ENCODE measurements at regions not wholly inside any gene's neighbourhood (a gene's known extent, or its start where the extent isn't known, plus 50 kb on each side); places are given as distances from the start of the nearest gene placed in this dataset.
A peak's percentile ranks its signal among the peaks of the same experiment; 100 is the strongest.

GRCh38 chr10:128390596-128390995 is 264.4 kb upstream of the MKI67 start:
- Histone ChIP-seq H3K79me1 (ENCODE audit: low read depth, low read length) (no peaks in the 10 kb centered on the region), H3K4ac (ENCODE audit: low read length) (no peak overlapping the region), H3K18ac (ENCODE audit: low read length) (no peak overlapping the region), H2AK5ac (ENCODE audit: low read depth, low read length) (no peak overlapping the region), H4K91ac (ENCODE audit: low read depth, low read length, poor library complexity) (no peak overlapping the region), H3K9ac (ENCODE audit: low read depth, low read length, poor library complexity) (no peak overlapping the region), H3K4me3 (ENCODE audit: low read length in 2 of 2) (no peak overlapping the region), H4K8ac (ENCODE audit: low read depth, low read length) (no peak overlapping the region), H2BK12ac (ENCODE audit: low read length) (no peak overlapping the region), H3K4me2 (ENCODE audit: insufficient read depth, low read length, poor library complexity, severe bottlenecking) (no peak overlapping the region), H2AFZ (ENCODE audit: low read length) (no peak overlapping the region), H3K4me1 (ENCODE audit: control insufficient read depth in 2 of 2, insufficient read depth in 1 of 2, low read depth in 1 of 2, low read length in 2 of 2) (no peaks in the 10 kb centered on the region), H2BK120ac (ENCODE audit: low read depth, low read length) (no peak overlapping the region), H2BK5ac (ENCODE audit: low read length) (no peak overlapping the region), H3K27ac (replicated peaks; ENCODE audit: low read length) (no peak overlapping the region), H3K9me3 (replicated peaks in 1 of 2; ENCODE audit: control insufficient read depth in 2 of 2, insufficient read depth in 1 of 2, low read depth in 1 of 2, low read length in 2 of 2) (no peaks in the 10 kb centered on the region), H3K14ac (ENCODE audit: low read length) (no peak overlapping the region), H2BK15ac (ENCODE audit: low read length) (no peak overlapping the region), H3K27me3 (ENCODE audit: control insufficient read depth in 3 of 3, insufficient read depth in 3 of 3, low read depth in 1 of 3, low read length in 3 of 3) (no peaks in the 10 kb centered on the region), H3K36me3 (replicated peaks in 1 of 2; ENCODE audit: control insufficient read depth in 2 of 2, insufficient read depth in 2 of 2, low read length in 2 of 2) (no peaks in the 10 kb centered on the region), H3K23ac (ENCODE audit: low read depth, low read length, poor library complexity) (no peak overlapping the region)
- WGBS, 2 donors (ENCODE audit: extremely low coverage in 2 of 2, insufficient read length in 2 of 2, insufficient replicate concordance in 1 of 2), result no CpG with 5 or more reads among the region's 5 CpGs
- DNase-seq (ENCODE audit: low spot score), result no peak

- no peak for DNase-seq (ENCODE audit: low spot score)
Observed at GRCh38 chr10:128393546-128393945, 267.3 kb upstream of the MKI67 start.

GRCh38 chr10:128398118-128398517 is 271.9 kb upstream of the MKI67 start:
- Histone ChIP-seq H2BK15ac (ENCODE audit: low read length) (no peak overlapping the region), H3K79me1 (ENCODE audit: low read depth, low read length) (no peaks in the 10 kb centered on the region), H3K23ac (ENCODE audit: low read depth, low read length, poor library complexity) (no peak overlapping the region), H4K91ac (ENCODE audit: low read depth, low read length, poor library complexity) (no peak overlapping the region), H2BK12ac (ENCODE audit: low read length) (no peak overlapping the region), H2AFZ (ENCODE audit: low read length) (no peak overlapping the region), H3K4me2 (ENCODE audit: insufficient read depth, low read length, poor library complexity, severe bottlenecking) (no peak overlapping the region), H3K36me3 (replicated peaks in 1 of 2; ENCODE audit: control insufficient read depth in 2 of 2, insufficient read depth in 2 of 2, low read length in 2 of 2) (no peaks in the 10 kb centered on the region), H3K9ac (ENCODE audit: low read depth, low read length, poor library complexity) (no peak overlapping the region), H3K27me3 (ENCODE audit: control insufficient read depth in 3 of 3, insufficient read depth in 3 of 3, low read depth in 1 of 3, low read length in 3 of 3) (peaks cover 0 to 2% (median 0%) of the 10 kb centered on the region in 3 experiments), H3K14ac (ENCODE audit: low read length) (no peak overlapping the region), H3K18ac (ENCODE audit: low read length) (no peak overlapping the region), H3K27ac (replicated peaks; ENCODE audit: low read length) (no peak overlapping the region), H3K9me3 (replicated peaks in 1 of 2; ENCODE audit: control insufficient read depth in 2 of 2, insufficient read depth in 1 of 2, low read depth in 1 of 2, low read length in 2 of 2) (peaks cover 0 to 7% of the 10 kb centered on the region in 2 donors), H2BK120ac (ENCODE audit: low read depth, low read length) (no peak overlapping the region), H2AK5ac (ENCODE audit: low read depth, low read length) (no peak overlapping the region), H4K8ac (ENCODE audit: low read depth, low read length) (no peak overlapping the region), H2BK5ac (ENCODE audit: low read length) (no peak overlapping the region), H3K4me1 (ENCODE audit: control insufficient read depth in 2 of 2, insufficient read depth in 1 of 2, low read depth in 1 of 2, low read length in 2 of 2) (no peaks in the 10 kb centered on the region), H3K4me3 (ENCODE audit: low read length in 2 of 2) (no peak overlapping the region), H3K4ac (ENCODE audit: low read length) (no peak overlapping the region)
- no CpG with 5 or more reads among the region's 8 CpGs for WGBS, 2 donors (ENCODE audit: extremely low coverage in 2 of 2, insufficient read length in 2 of 2, insufficient replicate concordance in 1 of 2)
- DNase-seq (ENCODE audit: low spot score), result no peak

More at GRCh38 chr10:128393546-128393945, 267.3 kb upstream of the MKI67 start:
- Histone ChIP-seq H3K27me3 (ENCODE audit: control insufficient read depth in 3 of 3, insufficient read depth in 3 of 3, low read depth in 1 of 3, low read length in 3 of 3) (no peaks in the 10 kb centered on the region), H4K8ac (ENCODE audit: low read depth, low read length) (no peak overlapping the region), H3K18ac (ENCODE audit: low read length) (no peak overlapping the region), H2AFZ (ENCODE audit: low read length) (no peak overlapping the region), H3K36me3 (replicated peaks in 1 of 2; ENCODE audit: control insufficient read depth in 2 of 2, insufficient read depth in 2 of 2, low read length in 2 of 2) (no peaks in the 10 kb centered on the region), H2BK120ac (ENCODE audit: low read depth, low read length) (no peak overlapping the region), H4K91ac (ENCODE audit: low read depth, low read length, poor library complexity) (no peak overlapping the region), H2AK5ac (ENCODE audit: low read depth, low read length) (no peak overlapping the region), H3K79me1 (ENCODE audit: low read depth, low read length) (no peaks in the 10 kb centered on the region), H3K4me1 (ENCODE audit: control insufficient read depth in 2 of 2, insufficient read depth in 1 of 2, low read depth in 1 of 2, low read length in 2 of 2) (no peaks in the 10 kb centered on the region), H3K9me3 (replicated peaks in 1 of 2; ENCODE audit: control insufficient read depth in 2 of 2, insufficient read depth in 1 of 2, low read depth in 1 of 2, low read length in 2 of 2) (no peaks in the 10 kb centered on the region), H3K4me3 (ENCODE audit: low read length in 2 of 2) (no peak overlapping the region), H3K9ac (ENCODE audit: low read depth, low read length, poor library complexity) (no peak overlapping the region), H3K23ac (ENCODE audit: low read depth, low read length, poor library complexity) (no peak overlapping the region), H3K14ac (ENCODE audit: low read length) (no peak overlapping the region), H2BK5ac (ENCODE audit: low read length) (no peak overlapping the region), H2BK12ac (ENCODE audit: low read length) (no peak overlapping the region), H3K4me2 (ENCODE audit: insufficient read depth, low read length, poor library complexity, severe bottlenecking) (no peak overlapping the region), H3K4ac (ENCODE audit: low read length) (no peak overlapping the region), H2BK15ac (ENCODE audit: low read length) (no peak overlapping the region), H3K27ac (replicated peaks; ENCODE audit: low read length) (no peak overlapping the region)
- WGBS, 2 donors (ENCODE audit: extremely low coverage in 2 of 2, insufficient read length in 2 of 2, insufficient replicate concordance in 1 of 2), result no CpG with 5 or more reads among the region's 4 CpGs

GRCh38 chr10:128398999-128399398 is 272.8 kb upstream of the MKI67 start:
- Histone ChIP-seq H3K9ac (ENCODE audit: low read depth, low read length, poor library complexity) (no peak overlapping the region), H3K14ac (ENCODE audit: low read length) (no peak overlapping the region), H3K4ac (ENCODE audit: low read length) (no peak overlapping the region), H3K27me3 (ENCODE audit: control insufficient read depth in 3 of 3, insufficient read depth in 3 of 3, low read depth in 1 of 3, low read length in 3 of 3) (peaks cover 0 to 2% (median 0%) of the 10 kb centered on the region in 3 experiments), H2BK120ac (ENCODE audit: low read depth, low read length) (no peak overlapping the region), H3K23ac (ENCODE audit: low read depth, low read length, poor library complexity) (no peak overlapping the region), H2BK5ac (ENCODE audit: low read length) (no peak overlapping the region), H3K4me3 (ENCODE audit: low read length in 2 of 2) (no peak overlapping the region), H3K4me1 (ENCODE audit: control insufficient read depth in 2 of 2, insufficient read depth in 1 of 2, low read depth in 1 of 2, low read length in 2 of 2) (no peaks in the 10 kb centered on the region), H4K8ac (ENCODE audit: low read depth, low read length) (no peak overlapping the region), H2BK12ac (ENCODE audit: low read length) (no peak overlapping the region), H3K9me3 (replicated peaks in 1 of 2; ENCODE audit: control insufficient read depth in 2 of 2, insufficient read depth in 1 of 2, low read depth in 1 of 2, low read length in 2 of 2) (peaks cover 0 to 7% of the 10 kb centered on the region in 2 donors), H2BK15ac (ENCODE audit: low read length) (no peak overlapping the region), H3K18ac (ENCODE audit: low read length) (peak overlapping the region; percentile 45), H3K4me2 (ENCODE audit: insufficient read depth, low read length, poor library complexity, severe bottlenecking) (no peak overlapping the region), H2AFZ (ENCODE audit: low read length) (no peak overlapping the region), H2AK5ac (ENCODE audit: low read depth, low read length) (no peak overlapping the region), H3K27ac (replicated peaks; ENCODE audit: low read length) (no peak overlapping the region), H3K36me3 (replicated peaks in 1 of 2; ENCODE audit: control insufficient read depth in 2 of 2, insufficient read depth in 2 of 2, low read length in 2 of 2) (no peaks in the 10 kb centered on the region), H4K91ac (ENCODE audit: low read depth, low read length, poor library complexity) (no peak overlapping the region), H3K79me1 (ENCODE audit: low read depth, low read length) (no peaks in the 10 kb centered on the region)
- WGBS, 2 donors (ENCODE audit: extremely low coverage in 2 of 2, insufficient read length in 2 of 2, insufficient replicate concordance in 1 of 2), result no CpG with 5 or more reads among the region's 1 CpG
- DNase-seq (ENCODE audit: low spot score), result no peak

Measured in neuronal stem cell (in vitro differentiated cells).